Occipital lobe (tissue), 1 donor: ENCODE measurements at regions not wholly inside any gene's neighbourhood (a gene's known extent, or its start where the extent isn't known, plus 50 kb on each side); places are given as distances from the start of the nearest gene placed in this dataset.

Experiments used
- DNase-seq: peaks from one replicate; lab custom pipeline; 2025; lab: John Stamatoyannopoulos, UW

- DNase-seq, result no peak
Measured at GRCh38 chr2:138432971-138433370, 68.6 kb upstream of the SPOPL start.

DNA sequence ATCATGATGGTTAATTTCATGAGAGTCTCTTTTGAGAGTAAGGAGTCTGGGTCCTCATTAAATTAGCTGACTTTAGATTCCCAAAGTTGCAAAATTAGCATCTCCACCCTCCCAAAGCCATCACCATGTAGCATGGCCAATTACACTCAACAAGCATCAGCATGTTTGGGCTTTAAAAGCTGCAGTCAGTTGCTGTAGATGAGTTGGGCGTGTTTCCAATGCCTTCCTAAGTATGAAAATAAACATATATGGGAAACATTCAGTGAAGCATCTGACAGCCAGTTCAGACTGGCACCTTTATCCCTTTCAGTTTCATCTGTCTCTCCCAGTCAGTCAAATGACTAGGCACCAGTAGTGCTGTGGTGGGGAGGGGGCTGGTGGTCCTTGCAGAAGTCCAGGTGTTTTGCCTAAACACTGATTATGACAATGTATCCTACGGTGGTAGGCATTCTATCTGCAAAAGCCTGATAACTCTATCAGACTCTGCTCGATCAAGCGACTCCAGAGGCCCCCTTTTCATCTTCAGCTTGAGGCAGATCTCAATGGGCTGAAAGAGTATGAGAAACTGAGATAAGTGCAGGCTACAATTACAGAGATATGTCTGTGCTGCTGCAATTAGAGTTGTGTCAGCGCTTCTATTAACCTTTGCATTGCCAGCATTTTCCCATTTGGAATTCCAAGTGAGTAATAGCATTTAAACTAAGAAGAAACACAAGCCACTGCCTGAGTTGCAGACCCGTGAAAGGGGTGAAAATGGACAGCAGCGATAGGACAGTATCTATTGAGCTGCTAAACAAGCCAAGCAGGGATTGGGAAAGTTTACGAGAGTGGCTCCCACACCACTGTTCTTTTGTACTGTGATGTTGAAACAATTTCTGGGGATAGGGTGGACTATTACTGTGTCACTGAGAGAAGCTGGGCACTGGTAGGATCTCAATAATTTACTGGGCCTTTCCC is 67.3 kb upstream of the SPOPL start:
- DNase-seq, result no peak

DNA sequence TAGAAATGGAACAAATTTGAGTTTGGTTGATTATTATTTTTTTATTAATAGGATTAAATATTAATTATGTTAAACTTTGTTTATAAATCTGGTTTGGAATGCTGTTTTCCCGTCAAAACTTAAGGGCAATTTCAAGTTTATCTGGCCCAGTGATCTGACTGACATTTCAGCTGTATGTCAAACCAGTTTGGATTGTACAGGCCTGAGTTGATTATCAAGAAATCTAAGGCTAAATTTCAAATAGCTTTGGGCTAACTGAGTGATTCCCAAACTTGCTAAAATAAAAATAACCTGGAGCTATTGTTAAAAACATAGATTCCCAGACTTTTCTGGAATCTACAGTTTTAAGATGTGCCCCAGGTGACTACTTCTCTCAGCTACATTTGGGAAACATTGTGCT is 65.9 kb upstream of the SPOPL start:
- no peak for DNase-seq

- DNase-seq, result no peak
Measured at GRCh38 chr2:138439733-138440132, 61.8 kb upstream of the SPOPL start.

- DNase-seq, result no peak
Measured at GRCh38 chr2:138440759-138441158, 60.8 kb upstream of the SPOPL start.

DNA sequence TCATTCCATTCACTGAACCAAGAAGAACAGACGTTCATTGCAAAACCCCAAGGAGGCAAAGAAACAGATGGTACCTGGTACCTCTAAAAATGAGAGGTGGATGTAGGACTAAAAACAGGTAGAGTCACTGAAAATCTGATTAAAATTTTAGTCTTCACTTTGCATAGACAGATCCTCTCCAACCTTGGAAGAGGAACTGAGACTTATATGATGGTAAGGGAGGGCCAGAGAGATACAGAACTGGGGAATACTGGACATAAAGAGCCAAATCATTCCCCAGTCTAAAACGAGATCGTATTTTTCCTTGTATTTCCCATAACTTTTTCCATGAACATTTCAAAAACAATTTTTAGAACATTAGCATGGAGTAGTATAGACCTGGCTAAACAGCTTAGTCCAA is 59.7 kb upstream of the SPOPL start:
- DNase-seq, result no peak

DNA sequence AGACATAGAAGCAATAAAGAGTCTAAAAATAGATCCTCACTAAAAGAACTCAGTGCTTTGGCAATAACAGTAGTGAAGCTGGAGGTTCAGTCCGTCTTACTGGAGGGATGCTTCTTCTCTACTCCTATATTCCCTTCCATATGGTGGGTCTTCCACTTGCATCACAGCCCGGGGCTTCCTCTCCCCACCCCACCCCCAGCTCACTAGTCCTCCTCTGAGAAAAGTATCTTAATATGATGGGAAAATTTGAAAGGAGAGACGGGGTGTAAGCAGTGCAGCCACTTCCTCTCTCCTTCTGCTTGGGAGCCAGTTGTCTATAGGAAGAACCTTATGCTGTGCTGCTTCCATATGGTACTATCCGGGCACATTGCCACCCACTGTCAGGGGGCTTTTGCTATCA is 57.2 kb upstream of the SPOPL start:
- no peak for DNase-seq

DNA sequence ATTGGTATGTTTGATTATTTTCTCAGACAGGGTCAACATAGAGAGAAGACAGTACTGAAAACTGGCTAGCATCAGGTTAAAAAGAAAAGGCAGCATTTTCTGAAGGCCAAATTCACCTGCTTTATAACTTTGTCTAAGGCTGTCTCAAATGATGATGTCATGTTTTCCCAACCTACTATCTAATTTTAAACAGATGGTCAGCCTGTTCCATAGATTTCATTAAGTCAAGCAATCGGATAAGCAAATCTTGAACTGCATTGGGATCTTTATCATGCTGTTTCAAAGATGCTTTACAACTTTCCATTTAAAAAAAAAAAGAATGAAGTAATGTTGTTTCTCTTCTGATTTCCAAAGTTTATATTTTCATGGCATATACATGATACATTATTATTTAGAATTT is 56.3 kb upstream of the SPOPL start:
- no peak for DNase-seq

- no peak for DNase-seq
Measured at GRCh38 chr2:138446043-138446442, 55.5 kb upstream of the SPOPL start.

DNA sequence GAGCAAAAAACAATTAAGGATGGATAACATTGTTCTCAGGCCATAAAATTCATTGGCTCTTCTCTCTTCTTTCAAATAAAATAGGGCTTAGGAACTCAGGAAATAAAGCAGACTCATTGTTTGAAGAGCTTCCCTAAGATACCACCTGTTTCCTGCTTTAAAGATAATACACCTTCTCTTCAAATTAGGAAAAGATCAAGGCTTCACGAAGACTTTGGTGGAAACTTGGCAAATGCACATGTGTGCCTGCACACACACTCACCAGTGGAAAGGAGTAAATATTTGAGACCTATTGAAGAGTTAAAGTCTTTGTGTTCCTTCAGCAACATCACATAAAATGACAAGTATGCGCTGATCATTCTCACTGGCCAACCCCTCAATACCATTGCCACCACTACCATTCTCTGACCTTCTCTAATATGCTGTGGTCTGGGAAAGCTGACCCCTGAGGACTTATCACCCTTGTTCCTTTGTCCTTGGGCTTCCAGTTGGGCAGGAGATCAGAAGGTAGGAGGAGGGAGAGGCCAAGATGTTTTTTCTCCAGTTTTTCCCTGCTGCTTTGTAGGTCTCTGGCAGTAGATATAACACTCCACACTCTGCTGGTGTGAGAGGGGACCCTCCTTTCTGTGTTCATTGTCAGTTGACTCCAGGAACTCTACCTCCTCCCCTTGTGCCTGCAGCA is 53.5 kb upstream of the SPOPL start:
- no peak for DNase-seq
